Upper lobe of right lung (tissue), 1 donor: ENCODE measurements at regions not wholly inside any gene's neighbourhood (a gene's known extent, or its start where the extent isn't known, plus 50 kb on each side); places are given as distances from the start of the nearest gene placed in this dataset.

Experiments
- ATAC-seq: fragments of 200-7000 bp; cut with Tn5 transposase; one replicate; pipeline ENCODE4 v1.9.1; 2020; ENCODE audit warnings: mild to moderate bottlenecking, moderate library complexity
- DNase-seq: peaks from one replicate; pipeline ENCODE4 v3.0.0-alpha.2; 2020
- H3K27ac ChIP-seq: fragments of 200-600 bp; one replicate; pipeline ENCODE4 v1.8.0; 2022
- H3K27me3 ChIP-seq: fragments of 200-600 bp; one replicate; pipeline ENCODE4 v1.8.0; 2022; ENCODE audit warnings: mild to moderate bottlenecking
- H3K36me3 ChIP-seq: fragments of 200-600 bp; one replicate; pipeline ENCODE4 v1.8.0; 2022
- H3K4me1 ChIP-seq: fragments of 200-600 bp; one replicate; pipeline ENCODE4 v1.8.0; 2022
- H3K4me3 ChIP-seq: fragments of 200-600 bp; one replicate; pipeline ENCODE4 v1.8.0; 2022; ENCODE audit warnings: mild to moderate bottlenecking
- H3K9me3 ChIP-seq: fragments of 200-600 bp; one replicate; pipeline ENCODE4 v1.8.0; 2022
- intact Hi-C: fragments of 100-400 bp; cut with DNase I; formaldehyde crosslinking; loops from one replicate; pipeline ENCODE4 v1.11.0; 2022
- TF ChIP-seq, protein P1 (sequence below): fragments of 200-600 bp; IDR thresholded peaks from one replicate; pipeline ENCODE4 v1.8.0; 2022; ENCODE audit warnings: antibody characterized with exemption
- donor health status: DM: no; HTN: yes; CAD: no; lungs with severe emphysema.

DNA sequence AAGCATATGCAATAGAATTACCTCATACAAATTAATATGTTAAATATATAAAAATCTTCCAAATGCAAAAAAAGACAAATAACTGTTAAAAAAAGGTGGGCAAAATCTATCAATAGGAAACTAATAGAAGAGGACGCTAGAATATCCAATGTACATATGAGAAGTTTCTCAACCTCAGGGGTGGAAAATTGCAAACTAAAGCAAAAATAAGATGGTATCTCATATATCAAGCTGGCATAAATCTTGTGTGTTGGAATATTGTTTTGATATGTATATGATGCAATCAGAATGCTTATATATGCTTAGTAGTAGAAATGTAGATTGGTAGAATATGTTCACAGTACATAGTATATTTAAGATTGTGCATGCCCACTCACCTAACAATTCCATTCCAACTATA, 395.0 kb upstream of the OPRM1 start:
- intact Hi-C loops, result no loop called here
- ATAC-seq, result no peak

DNA sequence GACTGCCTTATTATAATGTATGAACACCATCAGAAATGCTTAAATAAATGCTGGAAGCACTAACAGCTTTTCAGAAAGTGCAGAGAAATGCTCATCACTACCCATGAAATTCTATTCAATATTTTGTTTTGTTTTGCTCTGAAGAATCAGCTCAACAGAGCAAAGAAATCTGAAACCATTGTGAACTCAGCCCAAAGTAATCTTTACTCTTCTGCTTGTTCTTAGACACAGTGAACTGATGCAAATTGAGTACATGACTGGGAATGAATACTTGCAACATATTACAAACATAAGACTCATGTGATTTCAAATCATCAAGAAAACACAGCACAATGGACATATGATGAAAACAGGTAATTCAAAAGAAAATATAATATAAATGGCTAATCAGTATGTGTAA, 404.6 kb upstream of the OPRM1 start:
- Histone ChIP-seq H3K27ac (no peak overlapping the region), H3K4me3 (no peak overlapping the region), H3K4me1 (no peaks in the 10 kb centered on the region), H3K9me3 (no peaks in the 10 kb centered on the region), H3K27me3 (no peaks in the 10 kb centered on the region), H3K36me3 (no peaks in the 10 kb centered on the region)
- ATAC-seq (no peak), DNase-seq (no peak)
- intact Hi-C loops, result no loop called here
- TF ChIP-seq, protein P1, sequence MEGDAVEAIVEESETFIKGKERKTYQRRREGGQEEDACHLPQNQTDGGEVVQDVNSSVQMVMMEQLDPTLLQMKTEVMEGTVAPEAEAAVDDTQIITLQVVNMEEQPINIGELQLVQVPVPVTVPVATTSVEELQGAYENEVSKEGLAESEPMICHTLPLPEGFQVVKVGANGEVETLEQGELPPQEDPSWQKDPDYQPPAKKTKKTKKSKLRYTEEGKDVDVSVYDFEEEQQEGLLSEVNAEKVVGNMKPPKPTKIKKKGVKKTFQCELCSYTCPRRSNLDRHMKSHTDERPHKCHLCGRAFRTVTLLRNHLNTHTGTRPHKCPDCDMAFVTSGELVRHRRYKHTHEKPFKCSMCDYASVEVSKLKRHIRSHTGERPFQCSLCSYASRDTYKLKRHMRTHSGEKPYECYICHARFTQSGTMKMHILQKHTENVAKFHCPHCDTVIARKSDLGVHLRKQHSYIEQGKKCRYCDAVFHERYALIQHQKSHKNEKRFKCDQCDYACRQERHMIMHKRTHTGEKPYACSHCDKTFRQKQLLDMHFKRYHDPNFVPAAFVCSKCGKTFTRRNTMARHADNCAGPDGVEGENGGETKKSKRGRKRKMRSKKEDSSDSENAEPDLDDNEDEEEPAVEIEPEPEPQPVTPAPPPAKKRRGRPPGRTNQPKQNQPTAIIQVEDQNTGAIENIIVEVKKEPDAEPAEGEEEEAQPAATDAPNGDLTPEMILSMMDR, result no peak

More for the DNA sequence above, 395.0 kb upstream of the OPRM1 start:
- Histone ChIP-seq H3K4me3 (no peak overlapping the region), H3K9me3 (no peaks in the 10 kb centered on the region), H3K27ac (no peak overlapping the region), H3K27me3 (no peaks in the 10 kb centered on the region), H3K4me1 (no peaks in the 10 kb centered on the region), H3K36me3 (no peaks in the 10 kb centered on the region)
- no peak for DNase-seq
- TF ChIP-seq, protein P1, result no peak

DNA sequence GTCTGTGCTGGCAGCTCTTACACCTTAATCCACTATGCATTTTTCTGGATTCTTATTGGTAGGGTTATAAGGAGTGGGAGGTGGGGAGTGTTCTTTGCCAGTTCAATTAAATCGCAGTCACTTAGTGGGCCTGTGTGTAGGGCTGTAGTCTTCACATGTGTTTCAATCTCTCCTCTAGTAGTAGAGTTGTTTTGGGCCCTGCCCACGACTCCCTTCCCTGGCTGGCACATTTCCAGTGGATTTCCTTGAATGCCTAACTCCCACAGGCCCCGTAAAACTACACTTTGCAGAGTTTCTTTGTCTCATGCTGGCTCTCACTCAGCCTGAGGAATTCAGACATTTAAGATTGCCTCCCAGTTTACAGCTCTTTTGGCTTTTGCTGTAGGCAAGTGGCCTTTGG, 414.0 kb upstream of the OPRM1 start:
- ATAC-seq (no peak), DNase-seq (no peak)
- intact Hi-C loops, result no loop called here
- TF ChIP-seq, protein P1, result no peak
- H3K4me1 ChIP-seq, result no peaks in the 10 kb centered on the region
- H3K9me3 ChIP-seq, result no peaks in the 10 kb centered on the region
- no peak overlapping the region for H3K4me3 ChIP-seq
- H3K36me3 ChIP-seq, result no peaks in the 10 kb centered on the region
- no peaks in the 10 kb centered on the region for H3K27me3 ChIP-seq
- H3K27ac ChIP-seq, result no peak overlapping the region

DNA sequence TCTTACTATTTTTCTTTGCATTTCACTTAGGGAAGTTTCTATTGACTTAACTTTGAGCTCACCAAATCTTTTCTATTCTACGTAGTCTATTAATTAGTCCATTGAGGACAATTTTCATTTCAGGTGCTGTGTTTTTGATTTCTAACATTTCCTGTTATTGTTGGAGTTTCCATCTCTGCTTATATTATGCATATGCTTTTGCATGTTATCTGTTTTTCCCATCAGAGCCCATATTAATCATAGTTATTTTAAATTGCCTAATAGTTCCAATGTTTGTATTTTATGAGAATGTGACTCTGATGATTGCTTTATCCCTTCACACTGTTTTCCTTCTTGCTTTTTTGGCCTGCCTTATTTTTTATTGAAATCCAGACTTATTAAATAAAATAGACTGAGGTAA, 414.5 kb upstream of the OPRM1 start:
- no peak for DNase-seq
- H3K9me3 ChIP-seq, result no peaks in the 10 kb centered on the region
- no peaks in the 10 kb centered on the region for H3K4me1 ChIP-seq
- H3K36me3 ChIP-seq, result no peaks in the 10 kb centered on the region
- no peaks in the 10 kb centered on the region for H3K27me3 ChIP-seq
- no peak overlapping the region for H3K4me3 ChIP-seq
- no peak for ATAC-seq
- TF ChIP-seq, protein P1, result no peak
- intact Hi-C loops, result no loop called here
- no peak overlapping the region for H3K27ac ChIP-seq

DNA sequence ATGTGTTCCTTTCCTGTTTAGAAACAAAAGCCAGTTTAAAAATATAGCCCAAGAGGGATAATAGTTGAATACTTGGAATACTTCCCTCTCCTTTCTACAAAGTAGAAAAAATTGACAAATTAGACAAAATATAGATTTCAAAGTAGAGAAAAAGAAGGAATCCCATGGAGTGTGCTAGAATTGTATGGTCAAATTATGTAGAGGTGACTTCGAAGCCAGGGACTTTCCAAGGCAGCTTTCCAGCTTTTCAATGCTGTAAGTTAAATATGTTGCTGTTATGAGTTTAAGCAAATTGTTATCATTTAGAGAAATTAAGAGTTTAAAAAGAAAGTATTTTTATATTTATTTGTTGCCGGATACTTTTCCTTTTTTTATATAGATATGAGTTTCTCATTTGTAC, 415.5 kb upstream of the OPRM1 start:
- intact Hi-C loops, result no loop called here
- ATAC-seq (no peak), DNase-seq (no peak)
- H3K4me3 ChIP-seq, result no peak overlapping the region
- H3K27me3 ChIP-seq, result no peaks in the 10 kb centered on the region
- no peak overlapping the region for H3K27ac ChIP-seq
- H3K36me3 ChIP-seq, result no peaks in the 10 kb centered on the region
- TF ChIP-seq, protein P1, result no peak
- H3K4me1 ChIP-seq, result no peaks in the 10 kb centered on the region
- H3K9me3 ChIP-seq, result no peaks in the 10 kb centered on the region

GRCh38 chr6:153621491-153621890, 417.5 kb upstream of the OPRM1 start:
- TF ChIP-seq, protein P1, result no peak
- Histone ChIP-seq H3K27ac (no peak overlapping the region), H3K36me3 (no peaks in the 10 kb centered on the region), H3K9me3 (no peaks in the 10 kb centered on the region), H3K4me3 (no peak overlapping the region), H3K27me3 (no peaks in the 10 kb centered on the region), H3K4me1 (no peaks in the 10 kb centered on the region)
- ATAC-seq (no peak), DNase-seq (no peak)
- intact Hi-C loops, result no loop called here
